SK-N-SH (cell line): ENCODE measurements at regions not wholly inside any gene's neighbourhood (a gene's known extent, or its start where the extent isn't known, plus 50 kb on each side); places are given as distances from the start of the nearest gene placed in this dataset.

ENCODE experiments used
- EZH2phosphoT487 ChIP-seq: fragments of 200-600 bp; sonication (generic); IDR thresholded peaks from 2 replicates; pipeline ENCODE4 v1.6.1; 2017; ENCODE audit warnings: low read depth, mixed run types, mild to moderate bottlenecking, antibody characterized with exemption, moderate library complexity, borderline replicate concordance
- JUND ChIP-seq: IDR thresholded peaks from 2 replicates; pipeline ENCODE4 v1.4.0; 2012
- NFIC ChIP-seq: IDR thresholded peaks from 2 replicates; pipeline ENCODE4 v1.4.0; 2012; ENCODE audit warnings: borderline replicate concordance
- POLR2AphosphoS5 ChIP-seq: IDR thresholded peaks from 2 replicates; pipeline ENCODE4 v1.6.1; 2012; ENCODE audit warnings: low read depth, low read length
- SIN3A ChIP-seq: IDR thresholded peaks from 2 replicates; pipeline ENCODE4 v1.6.1; 2012; ENCODE audit warnings: low read depth, mild to moderate bottlenecking, low read length, moderate library complexity, borderline replicate concordance
- TAF1 ChIP-seq: IDR thresholded peaks from 2 replicates; pipeline ENCODE4 v1.6.1; 2012; ENCODE audit warnings: low read depth, mild to moderate bottlenecking, low read length, moderate library complexity, borderline replicate concordance
- TF ChIP-seq, protein P1 (sequence below): fragments of 200-600 bp; sonication (generic); IDR thresholded peaks from 2 replicates; pipeline ENCODE4 v1.6.1; 2017; ENCODE audit warnings: antibody characterized with exemption, mild to moderate bottlenecking, moderate library complexity
- TF ChIP-seq, protein P2 (sequence below): IDR thresholded peaks from 2 replicates; pipeline ENCODE4 v1.4.0; 2012; ENCODE audit warnings: low read depth

- TF ChIP-seq, protein P1, sequence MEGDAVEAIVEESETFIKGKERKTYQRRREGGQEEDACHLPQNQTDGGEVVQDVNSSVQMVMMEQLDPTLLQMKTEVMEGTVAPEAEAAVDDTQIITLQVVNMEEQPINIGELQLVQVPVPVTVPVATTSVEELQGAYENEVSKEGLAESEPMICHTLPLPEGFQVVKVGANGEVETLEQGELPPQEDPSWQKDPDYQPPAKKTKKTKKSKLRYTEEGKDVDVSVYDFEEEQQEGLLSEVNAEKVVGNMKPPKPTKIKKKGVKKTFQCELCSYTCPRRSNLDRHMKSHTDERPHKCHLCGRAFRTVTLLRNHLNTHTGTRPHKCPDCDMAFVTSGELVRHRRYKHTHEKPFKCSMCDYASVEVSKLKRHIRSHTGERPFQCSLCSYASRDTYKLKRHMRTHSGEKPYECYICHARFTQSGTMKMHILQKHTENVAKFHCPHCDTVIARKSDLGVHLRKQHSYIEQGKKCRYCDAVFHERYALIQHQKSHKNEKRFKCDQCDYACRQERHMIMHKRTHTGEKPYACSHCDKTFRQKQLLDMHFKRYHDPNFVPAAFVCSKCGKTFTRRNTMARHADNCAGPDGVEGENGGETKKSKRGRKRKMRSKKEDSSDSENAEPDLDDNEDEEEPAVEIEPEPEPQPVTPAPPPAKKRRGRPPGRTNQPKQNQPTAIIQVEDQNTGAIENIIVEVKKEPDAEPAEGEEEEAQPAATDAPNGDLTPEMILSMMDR: no peak
- TF ChIP-seq, protein P2, sequence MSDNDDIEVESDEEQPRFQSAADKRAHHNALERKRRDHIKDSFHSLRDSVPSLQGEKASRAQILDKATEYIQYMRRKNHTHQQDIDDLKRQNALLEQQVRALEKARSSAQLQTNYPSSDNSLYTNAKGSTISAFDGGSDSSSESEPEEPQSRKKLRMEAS: no peak
- no peak for TF ChIP-seq POLR2AphosphoS5
- no peak for TF ChIP-seq SIN3A
- no peak for TF ChIP-seq EZH2phosphoT487
- no peak for TF ChIP-seq JUND
- TF ChIP-seq TAF1: no peak
- no peak for TF ChIP-seq NFIC
Observed at GRCh38 chr16:65576139-65576538, 454.3 kb upstream of the CDH11 start.
